ENCODE measurements at regions not wholly inside any gene's neighbourhood (a gene's known extent, or its start where the extent isn't known, plus 50 kb on each side); places are given as distances from the start of the nearest gene placed in this dataset.

- H3K36me3 Mint-ChIP-seq, result no peaks in the 10 kb centered on the region
- no peaks in the 10 kb centered on the region for H3K4me1 Mint-ChIP-seq
- no peak for ATAC-seq
- H3K9me3 Mint-ChIP-seq, result no peaks in the 10 kb centered on the region
- no peak overlapping the region for H3K4me3 Mint-ChIP-seq
- H3K27me3 Mint-ChIP-seq, result no peaks in the 10 kb centered on the region
- H3K27ac Mint-ChIP-seq, result no peak overlapping the region
Observed at GRCh38 chr6:6704103-6705060, 115.9 kb downstream of the LY86 start.

- no peaks in the 10 kb centered on the region for H3K4me1 Mint-ChIP-seq
- H3K4me3 Mint-ChIP-seq, result no peak overlapping the region
- no peak for ATAC-seq
- no peak overlapping the region for H3K27ac Mint-ChIP-seq
- no peaks in the 10 kb centered on the region for H3K9me3 Mint-ChIP-seq
- H3K36me3 Mint-ChIP-seq, result no peaks in the 10 kb centered on the region
- H3K27me3 Mint-ChIP-seq, result no peaks in the 10 kb centered on the region
Observed at GRCh38 chr6:6705061-6705425, 116.5 kb downstream of the LY86 start.

- H3K27ac Mint-ChIP-seq, result no peak overlapping the region
- H3K4me1 Mint-ChIP-seq, result peaks cover 3% of the 10 kb centered on the region
- H3K4me3 Mint-ChIP-seq, result no peak overlapping the region
- no peaks in the 10 kb centered on the region for H3K9me3 Mint-ChIP-seq
- no peaks in the 10 kb centered on the region for H3K36me3 Mint-ChIP-seq
- no peaks in the 10 kb centered on the region for H3K27me3 Mint-ChIP-seq
- ATAC-seq, result no peak
Observed at GRCh38 chr6:6705915-6706675, 117.6 kb downstream of the LY86 start.

DNA sequence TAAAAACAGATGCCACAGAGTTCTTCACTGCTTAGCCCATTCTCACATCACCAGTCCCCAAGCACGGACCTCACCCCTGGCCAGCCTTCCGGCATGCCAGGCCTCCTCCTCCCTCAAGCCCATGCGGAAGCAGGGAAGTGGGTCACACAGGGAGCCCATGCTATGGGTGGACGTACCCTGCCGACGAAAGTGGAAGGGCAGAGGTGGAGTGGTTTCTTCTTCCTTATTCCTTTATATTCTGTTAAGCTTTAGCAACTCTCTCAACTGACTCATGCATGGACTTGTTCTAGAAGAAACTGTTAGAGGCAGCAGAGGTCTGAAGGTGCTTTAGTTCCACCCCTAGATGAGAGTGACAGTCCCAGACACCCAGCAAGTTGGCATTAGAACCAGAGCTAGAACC is 118.6 kb downstream of the LY86 start:
- H3K9me3 Mint-ChIP-seq, result no peaks in the 10 kb centered on the region
- ATAC-seq, result no peak
- H3K27me3 Mint-ChIP-seq, result no peaks in the 10 kb centered on the region
- H3K27ac Mint-ChIP-seq, result no peak overlapping the region
- H3K4me1 Mint-ChIP-seq, result peaks cover 14% of the 10 kb centered on the region
- no peak overlapping the region for H3K4me3 Mint-ChIP-seq
- no peaks in the 10 kb centered on the region for H3K36me3 Mint-ChIP-seq

DNA sequence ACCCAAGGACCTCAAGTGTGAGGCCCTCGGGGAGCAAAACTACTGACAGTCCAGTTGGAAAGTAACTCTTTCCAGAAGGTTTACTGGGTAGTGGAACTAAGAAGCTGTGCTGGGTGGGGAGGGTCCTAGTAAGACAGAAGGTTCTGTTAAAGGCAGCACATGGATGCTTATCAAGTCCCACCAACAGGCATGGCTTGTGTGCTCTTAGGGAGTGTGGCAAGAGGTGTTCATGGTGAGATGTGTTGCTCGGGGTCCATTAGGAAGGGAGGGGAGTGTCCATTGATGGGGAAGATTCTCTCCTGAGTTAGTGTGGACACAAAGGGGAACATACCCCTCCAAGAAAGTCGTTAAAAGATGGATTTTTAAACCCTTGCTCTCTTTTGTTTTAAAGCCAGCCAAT is 120.6 kb downstream of the LY86 start:
- peaks cover 28% of the 10 kb centered on the region for H3K4me1 Mint-ChIP-seq
- H3K27me3 Mint-ChIP-seq, result peaks cover 5% of the 10 kb centered on the region
- H3K36me3 Mint-ChIP-seq, result no peaks in the 10 kb centered on the region
- H3K9me3 Mint-ChIP-seq, result no peaks in the 10 kb centered on the region
- no peak for ATAC-seq
- no peak overlapping the region for H3K27ac Mint-ChIP-seq
- no peak overlapping the region for H3K4me3 Mint-ChIP-seq

GRCh38 chr6:6711031-6711785 is 122.7 kb downstream of the LY86 start:
- ATAC-seq, result no peak
- Mint-ChIP-seq H3K4me1 (peaks cover 31% of the 10 kb centered on the region), H3K27ac (peak overlapping the region; percentile 38), H3K36me3 (no peaks in the 10 kb centered on the region), H3K27me3 (peaks cover 9% of the 10 kb centered on the region), H3K9me3 (no peaks in the 10 kb centered on the region), H3K4me3 (no peak overlapping the region)

GRCh38 chr6:6711832-6712448 is 123.4 kb downstream of the LY86 start:
- Mint-ChIP-seq H3K36me3 (no peaks in the 10 kb centered on the region), H3K27me3 (peaks cover 9% of the 10 kb centered on the region), H3K4me3 (peak overlapping the region; percentile 10), H3K27ac (peak overlapping the region; percentile 38), H3K9me3 (no peaks in the 10 kb centered on the region), H3K4me1 (peaks cover 31% of the 10 kb centered on the region)
- peak; percentile 80 for ATAC-seq

- peaks cover 31% of the 10 kb centered on the region for H3K4me1 Mint-ChIP-seq
- ATAC-seq, result peak; percentile 68
- H3K4me3 Mint-ChIP-seq, result peak overlapping the region; percentile 52
- H3K9me3 Mint-ChIP-seq, result no peaks in the 10 kb centered on the region
- peak overlapping the region; percentile 38 for H3K27ac Mint-ChIP-seq
- H3K36me3 Mint-ChIP-seq, result no peaks in the 10 kb centered on the region
- H3K27me3 Mint-ChIP-seq, result peaks cover 9% of the 10 kb centered on the region
Observed at GRCh38 chr6:6712449-6713403, 124.2 kb downstream of the LY86 start.

DNA sequence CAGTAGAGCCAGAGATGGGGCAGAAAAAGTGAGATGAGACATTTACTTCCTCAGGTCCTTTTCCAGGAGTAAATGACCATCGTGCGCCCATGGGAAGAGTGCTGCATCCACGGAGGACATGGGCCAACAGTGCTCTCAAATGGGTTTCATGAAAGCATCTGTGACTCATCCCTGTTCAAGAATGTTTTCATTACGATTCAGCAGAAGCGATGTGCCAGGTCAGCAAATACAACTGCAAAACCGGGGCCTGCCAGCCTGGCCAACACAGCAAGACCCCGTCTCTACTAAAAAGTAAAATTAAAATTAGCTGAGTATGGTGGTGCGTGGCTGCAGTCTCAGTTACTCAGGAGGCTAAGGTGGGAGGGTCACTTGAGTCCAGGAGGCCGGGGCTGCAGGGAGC is 125.1 kb downstream of the LY86 start:
- H3K36me3 Mint-ChIP-seq, result no peaks in the 10 kb centered on the region
- peak overlapping the region; percentile 48 for H3K27ac Mint-ChIP-seq
- H3K9me3 Mint-ChIP-seq, result no peaks in the 10 kb centered on the region
- no peak overlapping the region for H3K4me3 Mint-ChIP-seq
- peaks cover 31% of the 10 kb centered on the region for H3K4me1 Mint-ChIP-seq
- peaks cover 9% of the 10 kb centered on the region for H3K27me3 Mint-ChIP-seq
- no peak for ATAC-seq

- Mint-ChIP-seq H3K36me3 (no peaks in the 10 kb centered on the region), H3K4me3 (peak overlapping the region; percentile 47), H3K4me1 (peaks cover 31% of the 10 kb centered on the region), H3K9me3 (no peaks in the 10 kb centered on the region), H3K27ac (peak overlapping the region; percentile 48), H3K27me3 (peaks cover 9% of the 10 kb centered on the region)
- ATAC-seq, result no peak
Observed at GRCh38 chr6:6714118-6714897, 125.8 kb downstream of the LY86 start.

DNA sequence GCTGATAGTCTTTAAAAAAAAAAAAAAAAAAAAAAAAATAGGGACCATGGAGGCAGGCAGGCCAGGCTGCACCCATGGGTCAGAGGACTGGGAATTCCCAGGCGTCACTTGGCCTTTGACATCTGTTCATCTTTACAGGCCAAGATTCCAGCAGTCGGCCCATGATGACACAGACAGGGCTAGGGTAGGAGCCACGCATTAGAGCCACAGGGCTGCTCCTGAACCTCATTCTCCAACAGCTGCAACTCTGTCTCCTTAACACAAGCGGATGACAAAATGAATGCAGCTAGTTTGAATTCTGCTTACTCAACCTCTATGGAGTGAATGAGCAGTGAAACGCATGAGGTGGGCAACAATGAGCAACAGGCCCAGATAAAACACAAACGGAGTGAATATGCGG is 126.4 kb downstream of the LY86 start:
- peaks cover 9% of the 10 kb centered on the region for H3K27me3 Mint-ChIP-seq
- no peak overlapping the region for H3K27ac Mint-ChIP-seq
- no peak for ATAC-seq
- H3K4me1 Mint-ChIP-seq, result peaks cover 31% of the 10 kb centered on the region
- no peaks in the 10 kb centered on the region for H3K36me3 Mint-ChIP-seq
- no peak overlapping the region for H3K4me3 Mint-ChIP-seq
- H3K9me3 Mint-ChIP-seq, result no peaks in the 10 kb centered on the region

- H3K27ac Mint-ChIP-seq, result no peak overlapping the region
Observed at GRCh38 chr6:6715465-6715864, 126.9 kb downstream of the LY86 start.

GRCh38 chr6:6716998-6717763 is 128.7 kb downstream of the LY86 start:
- no peak overlapping the region for H3K4me3 Mint-ChIP-seq
- no peaks in the 10 kb centered on the region for H3K9me3 Mint-ChIP-seq
- H3K4me1 Mint-ChIP-seq, result peaks cover 16% of the 10 kb centered on the region
- ATAC-seq, result peak; percentile 32
- no peaks in the 10 kb centered on the region for H3K36me3 Mint-ChIP-seq
- no peak overlapping the region for H3K27ac Mint-ChIP-seq
- H3K27me3 Mint-ChIP-seq, result peaks cover 9% of the 10 kb centered on the region

More at GRCh38 chr6:6715465-6715864, 126.9 kb downstream of the LY86 start:
- Mint-ChIP-seq H3K36me3 (no peaks in the 10 kb centered on the region), H3K27me3 (peaks cover 9% of the 10 kb centered on the region), H3K4me3 (no peak overlapping the region), H3K9me3 (no peaks in the 10 kb centered on the region), H3K4me1 (peaks cover 31% of the 10 kb centered on the region)
- ATAC-seq, result no peak
